Liver (tissue), 8 donors: ENCODE measurements at regions not wholly inside any gene's neighbourhood (a gene's known extent, or its start where the extent isn't known, plus 50 kb on each side); places are given as distances from the start of the nearest gene placed in this dataset.

ENCODE experiments used
- DNase-seq: peaks from one replicate; pipeline ENCODE4 v3.0.0-alpha.2; 2017; ENCODE audit warnings: low spot score
- H3K27ac ChIP-seq, 2 donors: one replicate each; pipeline ENCODE4 v1.7.0; 2013; ENCODE audit warnings: inconsistent platforms in 2 of 2, low read length in 2 of 2, control low read depth in 1 of 2, low read depth in 1 of 2, mild to moderate bottlenecking in 1 of 2
- H3K27me3 ChIP-seq, 4 donors: one replicate each; pipeline versions ENCODE4 v1.6.1 to v1.7.0; 2013; ENCODE audit warnings: low read length in 3 of 4, inconsistent platforms in 1 of 4, mild to moderate bottlenecking in 1 of 4, moderate library complexity in 1 of 4; ENCODE audit not compliant: control insufficient read depth in 4 of 4, insufficient read depth in 4 of 4
- H3K36me3 ChIP-seq, 4 donors: one replicate each; pipeline versions ENCODE4 v1.6.1 to v1.7.0; 2013; ENCODE audit warnings: low read length in 3 of 4, mild to moderate bottlenecking in 3 of 4, low read depth in 1 of 4, moderate library complexity in 1 of 4; ENCODE audit not compliant: control insufficient read depth in 4 of 4, insufficient read depth in 3 of 4
- H3K4me1 ChIP-seq, 4 donors: one replicate each; pipeline versions ENCODE4 v1.6.1 to v1.7.0; 2013; ENCODE audit warnings: low read length in 3 of 4, mild to moderate bottlenecking in 3 of 4, moderate library complexity in 1 of 4; ENCODE audit not compliant: control insufficient read depth in 4 of 4, insufficient read depth in 4 of 4
- H3K4me3 ChIP-seq, 3 donors: one replicate each; pipeline versions ENCODE4 v1.6.1 to v1.7.0; 2013; ENCODE audit warnings: low read length in 3 of 3, control low read depth in 1 of 3, low read depth in 1 of 3, mild to moderate bottlenecking in 1 of 3
- H3K9ac ChIP-seq, 2 donors: one replicate each; pipeline ENCODE4 v1.7.0; 2013; ENCODE audit warnings: low read length in 2 of 2, mild to moderate bottlenecking in 2 of 2, moderate library complexity in 2 of 2, control low read depth in 1 of 2, low read depth in 1 of 2
- H3K9me3 ChIP-seq, 4 donors: one replicate each; pipeline versions ENCODE4 v1.6.1 to v1.7.0; 2013; ENCODE audit warnings: low read length in 3 of 4; ENCODE audit not compliant: control insufficient read depth in 4 of 4
- ATF3 ChIP-seq: IDR thresholded peaks from 2 replicates; pipeline ENCODE4 v1.6.1; 2016; ENCODE audit warnings: antibody characterized with exemption
- CTCF ChIP-seq: fragments of 150-350 bp; IDR thresholded peaks from 2 replicates; pipeline ENCODE4 v1.5.1; 2017; ENCODE audit warnings: improper control_type of control experiment, low read depth, low read length; ENCODE audit not compliant: missing input control
- EGR1 ChIP-seq, 2 donors: IDR thresholded peaks; 2 replicates each; pipeline ENCODE4 v1.6.1; 2016 to 2018; ENCODE audit warnings: antibody characterized with exemption in 2 of 2, low read depth in 2 of 2
- FOXA1 ChIP-seq: IDR thresholded peaks from 2 replicates; pipeline ENCODE4 v1.6.1; 2016; ENCODE audit warnings: antibody characterized with exemption
- FOXA2 ChIP-seq: IDR thresholded peaks from 2 replicates; pipeline ENCODE4 v1.6.1; 2016; ENCODE audit warnings: antibody characterized with exemption
- GABPA ChIP-seq, 2 donors: IDR thresholded peaks in 1 of 2; conservative IDR thresholded peaks in 1 of 2; 2 replicates each; pipeline ENCODE4 v1.6.1; 2016; ENCODE audit warnings: antibody characterized with exemption in 2 of 2, mild to moderate bottlenecking in 1 of 2, moderate library complexity in 1 of 2
- HNF4A ChIP-seq, 2 donors: conservative IDR thresholded peaks; 2 replicates each; pipeline ENCODE4 v1.6.1; 2016; ENCODE audit warnings: antibody characterized with exemption in 2 of 2, mild to moderate bottlenecking in 2 of 2
- HNF4G ChIP-seq: IDR thresholded peaks from 2 replicates; pipeline ENCODE4 v1.6.1; 2016; ENCODE audit warnings: antibody characterized with exemption
- JUND ChIP-seq, 2 donors: IDR thresholded peaks; 2 replicates each; pipeline ENCODE4 v1.6.1; 2016; ENCODE audit warnings: antibody characterized with exemption in 2 of 2
- MAX ChIP-seq: IDR thresholded peaks from 2 replicates; pipeline ENCODE4 v1.6.1; 2016; ENCODE audit warnings: antibody characterized with exemption
- NR2F2 ChIP-seq: IDR thresholded peaks from 2 replicates; pipeline ENCODE4 v1.6.1; 2016; ENCODE audit warnings: antibody characterized with exemption
- RAD21 ChIP-seq, 2 donors: IDR thresholded peaks; 2 replicates each; pipeline ENCODE4 v1.6.1; 2016; ENCODE audit warnings: antibody characterized with exemption in 2 of 2, mild to moderate bottlenecking in 2 of 2
- REST ChIP-seq: IDR thresholded peaks from 2 replicates; pipeline ENCODE4 v1.6.1; 2016; ENCODE audit warnings: antibody characterized with exemption, mild to moderate bottlenecking
- RXRA ChIP-seq, 2 donors: IDR thresholded peaks; 2 replicates each; pipeline ENCODE4 v1.6.1; 2017 to 2018; ENCODE audit warnings: antibody characterized with exemption in 2 of 2, mild to moderate bottlenecking in 1 of 2
- SP1 ChIP-seq: IDR thresholded peaks from 2 replicates; pipeline ENCODE4 v1.6.1; 2018; ENCODE audit warnings: antibody characterized with exemption, mild to moderate bottlenecking
- YY1 ChIP-seq: IDR thresholded peaks from 2 replicates; pipeline ENCODE4 v1.6.1; 2016; ENCODE audit warnings: antibody characterized with exemption, mild to moderate bottlenecking
- ZBTB33 ChIP-seq: IDR thresholded peaks from 2 replicates; pipeline ENCODE4 v1.6.1; 2016; ENCODE audit warnings: antibody characterized with exemption
- WGBS: extraction: QIAGEN DNeasy Blood & Tissue Kit; methylation state at CpG from one replicate; pipeline ENCODE4 v1.1.7; 2013; 5-methylcytosine and 5-hydroxymethylcytosine counted together
- donor health status: healthy.
- donor health status: healthy.
- donor health status: healthy.
- donor health status: healthy.
- donor health status: healthy.

- Histone ChIP-seq H3K36me3 (no peaks in the 10 kb centered on the region), H3K9me3 (no peaks in the 10 kb centered on the region), H3K4me1 (no peaks in the 10 kb centered on the region), H3K27me3 (peaks cover 0 to 4% (median 0%) of the 10 kb centered on the region in 4 donors), H3K27ac (no peak overlapping the region), H3K4me3 (no peak overlapping the region), H3K9ac (no peak overlapping the region)
- 83% methylated on average over 10 of the region's 10 CpGs for WGBS
- DNase-seq = no peak
- TF ChIP-seq NR2F2 = no peak
- no peak for TF ChIP-seq MAX
- TF ChIP-seq RXRA (IDR thresholded peaks at IDR 0.05) = no peak
- TF ChIP-seq RAD21 (IDR thresholded peaks at IDR 0.05) = no peak
- TF ChIP-seq FOXA2 = no peak
- no peak for TF ChIP-seq HNF4G
These were observed 279.2 kb upstream of the THSD7B start for GRCh38 chr2:136486115-136486514.

- H3K4me3 ChIP-seq = no peak overlapping the region
- no peaks in the 10 kb centered on the region for H3K36me3 ChIP-seq
- H3K27ac ChIP-seq = no peak overlapping the region
- no peaks in the 10 kb centered on the region for H3K4me1 ChIP-seq
- peaks cover 0 to 4% (median 0%) of the 10 kb centered on the region in 4 donors for H3K27me3 ChIP-seq
- DNase-seq = no peak
- peaks cover 0 to 4% (median 3%) of the 10 kb centered on the region in 4 donors for H3K9me3 ChIP-seq
- WGBS = 63% methylated on average over 3 of the region's 3 CpGs
- no peak for TF ChIP-seq FOXA2
- TF ChIP-seq ATF3 = no peak
- no peak for TF ChIP-seq GABPA (IDR thresholded peaks at IDR 0.05 in 1 of 2, conservative IDR thresholded peaks at IDR 0.05 in 1 of 2)
- TF ChIP-seq ZBTB33 = no peak
- no peak for TF ChIP-seq EGR1 (IDR thresholded peaks at IDR 0.05; ENCODE audit: low read depth in 2 of 2)
- no peak for TF ChIP-seq FOXA1
- TF ChIP-seq REST = no peak
- no peak for TF ChIP-seq HNF4G
- TF ChIP-seq MAX = no peak
- no peak for TF ChIP-seq SP1
- TF ChIP-seq YY1 = no peak
- TF ChIP-seq CTCF = no peak
- TF ChIP-seq HNF4A (conservative IDR thresholded peaks at IDR 0.05) = no peak
- TF ChIP-seq RXRA (IDR thresholded peaks at IDR 0.05) = no peak
- TF ChIP-seq JUND (IDR thresholded peaks at IDR 0.05) = no peak
- TF ChIP-seq NR2F2 = no peak
- no peak for TF ChIP-seq RAD21 (IDR thresholded peaks at IDR 0.05)
- H3K9ac ChIP-seq = no peak overlapping the region
These were observed 282.4 kb upstream of the THSD7B start for GRCh38 chr2:136482966-136483365.
